ENCODE measurements at regions not wholly inside any gene's neighbourhood (a gene's known extent, or its start where the extent isn't known, plus 50 kb on each side); places are given as distances from the start of the nearest gene placed in this dataset.
"Not testable (repeated sequence)": the region's sequence is repeated elsewhere in the genome, so short reads cannot be mapped to it uniquely, and the experiment has no call there.

DNA sequence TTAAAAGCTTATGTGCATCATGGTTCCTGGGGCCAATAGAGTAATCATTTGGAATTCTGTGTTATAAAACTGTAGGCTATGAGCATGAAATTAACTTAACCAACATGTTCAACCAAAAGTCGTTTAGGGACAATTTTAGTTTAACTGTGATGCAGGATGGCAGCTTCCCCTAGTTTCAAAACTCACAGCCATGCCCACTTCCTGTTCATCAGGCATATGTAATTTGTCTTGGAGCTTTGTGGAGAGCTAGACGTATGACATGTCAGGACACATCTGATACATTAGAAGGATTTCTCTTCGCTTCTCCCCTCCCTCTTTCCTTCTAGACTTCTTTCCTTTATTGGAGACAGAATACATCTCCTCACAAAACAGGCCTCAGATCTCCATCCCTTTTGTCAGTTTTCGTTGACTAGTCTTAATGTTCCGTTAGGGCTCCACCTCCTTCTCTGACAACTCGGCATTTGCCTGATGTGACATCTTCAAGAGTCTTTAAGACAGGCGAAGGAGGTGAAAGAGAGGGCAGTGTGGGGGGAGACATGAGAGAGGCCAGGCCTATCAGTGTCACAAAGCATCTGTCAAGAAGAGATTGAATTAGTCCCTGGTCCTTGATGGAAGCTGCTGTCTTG lies 176.0 kb downstream of the MSX2 start:
- DNase-seq = no peak

- no peak for DNase-seq
Measured at GRCh38 chr5:174897281-174897950, 173.0 kb downstream of the MSX2 start.

DNA sequence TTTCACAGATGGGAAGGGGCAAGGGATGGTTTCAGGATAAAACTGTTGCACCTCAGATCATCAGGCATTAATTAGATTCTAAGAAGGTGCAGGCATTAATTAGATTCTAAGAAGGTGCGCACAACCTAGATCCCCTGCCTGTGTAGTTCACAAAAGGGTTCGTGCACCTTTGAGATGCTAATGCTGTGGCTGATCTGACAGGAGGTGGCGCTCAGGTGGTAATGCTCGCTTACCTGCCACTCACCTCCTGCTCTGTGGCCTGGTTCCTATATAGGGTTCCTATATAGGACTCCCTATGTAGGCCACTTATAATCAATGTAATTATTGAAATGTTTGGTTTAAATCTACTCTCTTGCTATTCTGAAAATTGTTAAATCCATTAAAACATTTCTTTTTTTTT lies 171.0 kb downstream of the MSX2 start:
- DNase-seq = no peak

- no peak for DNase-seq
Measured at GRCh38 chr5:174892742-174893141, 168.4 kb downstream of the MSX2 start.

DNA sequence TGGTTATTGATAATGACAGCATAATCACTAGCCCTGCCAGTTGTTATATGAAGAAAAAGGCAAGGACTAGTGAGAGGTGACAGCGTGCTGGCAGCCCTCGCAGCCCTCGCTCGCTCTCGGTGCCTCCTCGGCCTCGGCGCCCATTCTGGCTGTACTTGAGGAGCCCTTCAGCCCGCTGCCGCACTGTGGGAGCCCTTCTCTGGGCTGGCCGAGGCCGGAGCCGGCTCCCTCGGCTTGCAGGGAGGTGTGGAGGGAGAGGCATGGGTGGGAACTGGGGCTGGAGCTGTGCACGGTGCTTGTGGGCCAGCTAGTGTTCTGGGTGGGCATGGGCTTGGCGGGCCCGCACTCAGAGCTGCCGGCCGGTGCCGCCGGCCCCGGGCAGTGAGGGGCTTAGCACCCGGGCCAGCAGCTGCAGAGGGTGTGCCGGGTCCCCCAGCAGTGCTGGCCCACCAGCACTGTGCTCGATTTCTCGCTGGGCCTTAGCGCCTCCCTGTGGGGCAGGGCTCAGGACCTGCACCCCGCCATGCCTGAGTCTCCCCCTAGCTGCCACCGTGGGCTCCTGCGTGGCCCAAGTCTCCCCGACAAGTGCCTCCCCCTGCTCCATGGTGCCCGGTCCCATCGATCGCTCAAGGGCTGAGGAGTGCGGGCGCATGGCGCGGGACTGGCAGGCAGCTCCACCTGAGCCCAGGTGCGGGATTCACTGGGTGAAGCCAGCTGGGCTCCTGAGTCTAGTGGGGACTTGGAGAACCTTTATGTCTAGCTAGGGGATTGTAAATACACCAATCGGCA lies 156.2 kb downstream of the MSX2 start:
- DNase-seq = not testable (repeated sequence)

- DNase-seq = no peak
Measured at GRCh38 chr5:174877987-174878386, 153.6 kb downstream of the MSX2 start.

DNA sequence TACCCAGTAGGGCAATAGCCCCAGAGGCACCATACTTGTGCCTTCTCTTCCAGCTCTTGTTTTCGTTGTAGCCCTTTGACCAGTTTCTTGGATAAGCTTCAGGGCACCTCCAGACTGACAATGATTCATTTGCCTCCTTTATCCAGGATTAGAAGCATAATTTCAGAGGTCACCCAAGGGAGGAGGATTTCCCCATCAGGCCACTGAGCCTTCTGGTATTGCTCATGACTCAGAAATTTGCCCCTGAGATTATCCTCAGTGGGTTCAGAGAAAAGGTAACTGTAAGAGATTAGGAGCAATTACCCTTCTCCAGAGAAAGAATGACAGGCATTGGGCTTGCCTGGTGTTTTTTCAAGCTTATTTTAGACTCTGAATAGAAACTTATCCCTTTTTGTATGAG lies 147.9 kb downstream of the MSX2 start:
- DNase-seq = no peak

DNA sequence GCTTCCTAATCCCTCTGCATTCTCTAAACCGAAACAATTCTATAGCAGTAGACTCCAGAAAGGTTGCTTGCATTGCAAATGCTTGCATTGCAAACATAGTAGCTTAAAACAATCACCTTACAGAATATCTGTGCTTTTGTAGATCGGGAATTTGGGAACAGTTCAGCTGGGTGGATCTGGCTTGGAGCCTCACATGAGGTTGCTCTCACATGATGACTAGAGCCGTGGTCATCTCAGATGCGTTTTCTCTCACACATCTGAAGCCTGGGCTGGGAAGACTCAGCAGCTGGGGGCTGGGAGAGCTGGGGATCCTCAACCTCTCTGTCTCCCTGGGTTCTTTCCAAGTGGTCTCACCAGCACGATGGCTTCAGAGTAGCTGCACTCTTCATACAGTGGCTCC lies 127.8 kb downstream of the MSX2 start:
- no peak for DNase-seq

DNA sequence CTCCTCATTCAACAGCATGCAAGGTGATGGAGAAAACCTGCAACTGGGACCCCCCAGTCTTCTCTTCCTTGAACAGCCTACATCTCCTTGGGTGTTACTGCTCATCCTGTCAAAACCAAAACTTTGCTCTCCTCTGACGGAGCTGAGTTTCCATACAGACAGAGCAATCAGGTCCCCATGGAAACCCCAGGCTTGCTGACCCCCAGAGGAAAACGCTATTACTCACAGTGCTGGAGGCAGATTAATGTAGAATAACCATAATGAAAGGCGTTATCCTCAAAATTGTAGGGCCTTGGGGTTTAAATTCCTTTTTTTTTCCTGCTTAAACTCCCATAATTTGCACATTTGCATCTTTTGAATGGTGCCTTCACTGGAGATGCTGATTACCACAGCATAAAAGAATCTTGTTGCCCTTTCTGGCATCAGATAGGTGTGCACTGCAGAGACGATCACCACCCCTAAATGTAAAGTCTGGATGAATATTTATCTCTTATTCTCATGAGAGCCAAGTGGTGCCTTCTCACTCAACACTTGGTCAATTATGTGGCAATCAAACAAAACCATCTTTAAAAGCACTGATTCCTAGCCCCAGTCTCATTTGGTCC lies 126.3 kb downstream of the MSX2 start:
- no peak for DNase-seq

DNA sequence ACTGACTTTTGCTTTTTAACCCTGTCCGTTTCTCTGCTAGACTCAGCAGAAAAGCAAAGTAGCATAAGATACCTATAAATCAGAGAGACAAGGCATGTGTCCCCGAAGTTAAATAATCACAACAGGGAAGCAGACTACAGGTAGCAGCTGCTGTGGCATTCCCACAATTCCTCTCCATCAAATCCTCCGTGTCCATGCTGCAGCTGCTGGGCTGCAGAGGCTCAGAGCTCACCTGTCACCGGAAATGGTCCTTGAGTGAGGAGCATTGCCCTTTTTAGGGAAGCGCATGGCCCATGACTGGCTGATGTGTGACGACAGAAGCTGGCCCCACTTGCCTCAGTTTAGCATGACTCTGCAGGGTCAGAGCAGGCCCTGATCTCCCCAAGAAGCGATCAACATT lies 125.0 kb downstream of the MSX2 start:
- DNase-seq = no peak

DNA sequence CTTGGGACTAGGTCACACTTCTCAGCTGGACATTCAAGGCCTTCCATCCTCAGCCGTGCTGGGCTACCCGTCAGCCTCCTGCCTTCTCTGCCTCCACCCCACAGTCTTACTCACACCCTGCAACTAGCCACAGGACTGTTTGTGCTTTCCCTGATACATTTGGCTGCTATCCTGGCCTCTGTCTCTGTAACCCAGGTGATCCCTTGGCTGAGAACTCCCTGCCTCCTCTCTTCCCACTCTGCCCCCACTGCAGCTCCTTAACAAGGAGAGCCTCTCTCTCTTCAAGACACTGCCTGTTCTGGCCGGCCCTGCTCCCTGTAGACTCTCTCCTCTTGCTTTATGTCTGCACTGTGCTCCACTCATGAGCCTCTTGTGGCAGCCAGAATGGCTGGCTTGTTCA lies 120.6 kb downstream of the MSX2 start:
- no peak for DNase-seq

DNA sequence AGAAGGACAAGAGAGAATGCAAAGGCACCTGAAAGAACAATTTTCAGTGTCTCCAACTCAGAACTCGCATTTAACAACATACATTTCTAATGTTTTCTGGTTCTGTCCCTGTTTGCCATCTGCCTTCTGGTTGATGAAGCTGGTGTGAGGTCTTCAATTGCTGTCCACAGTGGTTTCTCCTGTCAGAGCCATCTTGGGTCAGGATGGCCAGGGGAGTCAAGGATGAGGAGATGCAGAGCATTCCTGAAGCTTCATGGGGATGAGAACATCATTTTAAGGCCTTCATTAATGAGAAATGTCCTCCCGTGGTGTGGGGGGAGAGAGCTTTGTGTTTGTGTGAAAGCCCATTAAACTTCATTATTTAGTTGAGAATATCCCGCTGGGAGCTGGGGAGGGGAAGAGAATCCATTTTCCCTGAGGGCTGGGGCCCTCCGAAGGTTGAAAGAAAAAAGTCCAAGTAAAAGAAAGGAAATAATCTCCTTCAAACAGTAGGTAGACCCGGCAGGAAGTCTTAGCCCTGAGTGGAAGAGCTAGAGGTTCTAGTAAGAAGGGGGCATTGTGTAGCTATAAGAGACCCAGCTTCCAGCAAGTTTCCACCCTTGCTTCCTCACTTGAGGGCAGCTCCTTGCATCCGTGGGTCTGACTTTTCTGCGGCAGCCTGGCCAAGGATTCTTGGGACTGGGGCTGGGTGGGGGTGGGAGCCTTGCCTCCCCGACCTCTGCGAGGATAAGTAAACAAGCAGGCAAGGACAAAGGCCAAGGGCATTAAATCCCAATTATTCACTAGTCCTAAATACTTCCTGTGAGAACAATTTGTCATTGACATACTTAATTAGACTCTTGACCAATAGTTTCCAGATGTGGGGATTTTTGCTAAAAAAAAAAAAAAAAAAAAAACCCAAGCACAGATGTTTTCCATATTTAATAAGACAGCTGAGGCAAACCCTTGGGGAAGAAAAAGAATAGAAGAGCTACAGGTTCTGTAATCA lies 119.2 kb downstream of the MSX2 start:
- no peak for DNase-seq

DNA sequence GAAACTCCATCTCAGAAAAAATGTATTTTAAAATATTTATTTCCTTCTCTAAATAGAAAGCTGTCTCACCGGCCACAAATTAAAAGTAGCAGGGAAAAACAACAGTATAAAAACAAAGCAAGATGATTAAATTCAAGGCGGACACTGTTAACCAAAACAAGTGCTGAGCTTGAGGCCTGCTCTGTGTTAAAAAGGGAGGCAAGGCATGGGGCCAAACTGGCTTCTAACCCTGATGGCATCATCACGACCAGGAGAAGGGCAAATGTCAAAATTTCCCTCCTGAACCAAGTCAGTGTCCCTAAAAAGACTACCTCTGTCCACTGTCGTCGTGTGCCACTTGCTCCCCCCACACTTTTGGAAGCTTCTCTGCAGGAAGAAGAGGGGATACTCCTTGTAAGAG lies 116.1 kb downstream of the MSX2 start:
- no peak for DNase-seq

DNA sequence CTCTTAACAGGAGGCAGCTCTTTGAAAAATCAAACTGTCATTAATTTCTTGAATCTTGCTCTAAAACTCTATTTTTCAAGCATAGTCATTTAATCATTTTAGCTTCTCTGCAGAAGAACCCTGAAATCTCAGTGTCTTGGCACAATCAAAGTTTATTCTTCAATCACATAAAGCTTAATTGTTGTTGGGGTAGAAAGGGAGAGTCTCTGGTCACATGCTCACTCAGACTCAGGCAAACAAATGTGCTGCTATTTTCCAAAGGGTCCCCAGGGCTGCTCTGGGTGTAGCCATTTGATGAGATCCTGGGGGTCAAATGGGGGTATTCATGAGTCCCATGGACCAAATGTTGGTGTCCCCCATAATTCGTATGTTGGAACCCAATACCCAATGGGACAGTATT lies 114.8 kb downstream of the MSX2 start:
- no peak for DNase-seq

GRCh38 chr5:174837919-174838902 lies 113.8 kb downstream of the MSX2 start:
- no peak for DNase-seq

DNA sequence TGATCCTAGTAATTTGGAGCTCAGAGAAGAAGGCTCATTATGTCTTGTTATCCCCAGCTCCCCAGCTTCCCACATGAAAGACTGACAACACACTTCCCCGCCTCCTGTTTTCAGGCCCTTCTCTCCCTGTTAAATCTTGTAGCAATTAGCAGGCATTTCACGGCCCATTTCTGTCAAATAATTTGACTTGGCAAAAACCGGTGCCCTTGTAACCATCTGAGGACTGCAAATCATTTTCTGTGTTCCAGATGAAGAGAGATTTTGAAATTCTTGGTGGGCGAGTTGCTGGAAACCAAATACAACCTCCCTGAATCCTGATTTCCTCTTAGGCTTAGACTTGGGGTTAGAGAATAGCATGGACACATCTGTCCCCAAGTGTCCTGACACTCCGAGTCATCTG lies 109.7 kb downstream of the MSX2 start:
- DNase-seq = no peak

- DNase-seq = no peak
Measured at GRCh38 chr5:174832811-174833210, 108.4 kb downstream of the MSX2 start.

DNA sequence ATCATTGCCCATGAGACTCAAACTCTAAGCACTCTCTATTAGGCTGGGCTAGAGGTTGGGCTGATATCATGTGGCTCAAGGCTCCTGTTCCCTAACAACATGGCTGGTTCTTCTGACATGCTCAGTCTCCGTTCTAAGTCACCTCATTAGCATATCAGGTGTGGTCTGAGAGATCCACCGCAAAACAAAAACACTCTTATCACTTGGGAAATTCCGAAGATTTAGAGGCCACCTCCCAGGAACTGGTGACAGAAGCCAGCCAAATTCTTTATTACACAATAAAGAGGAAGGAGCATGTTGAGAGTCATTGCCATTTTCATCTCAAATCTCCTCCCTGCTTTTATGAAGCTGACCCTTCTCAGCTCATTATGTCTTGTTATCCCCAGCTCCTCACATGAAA lies 107.6 kb downstream of the MSX2 start:
- DNase-seq = no peak

DNA sequence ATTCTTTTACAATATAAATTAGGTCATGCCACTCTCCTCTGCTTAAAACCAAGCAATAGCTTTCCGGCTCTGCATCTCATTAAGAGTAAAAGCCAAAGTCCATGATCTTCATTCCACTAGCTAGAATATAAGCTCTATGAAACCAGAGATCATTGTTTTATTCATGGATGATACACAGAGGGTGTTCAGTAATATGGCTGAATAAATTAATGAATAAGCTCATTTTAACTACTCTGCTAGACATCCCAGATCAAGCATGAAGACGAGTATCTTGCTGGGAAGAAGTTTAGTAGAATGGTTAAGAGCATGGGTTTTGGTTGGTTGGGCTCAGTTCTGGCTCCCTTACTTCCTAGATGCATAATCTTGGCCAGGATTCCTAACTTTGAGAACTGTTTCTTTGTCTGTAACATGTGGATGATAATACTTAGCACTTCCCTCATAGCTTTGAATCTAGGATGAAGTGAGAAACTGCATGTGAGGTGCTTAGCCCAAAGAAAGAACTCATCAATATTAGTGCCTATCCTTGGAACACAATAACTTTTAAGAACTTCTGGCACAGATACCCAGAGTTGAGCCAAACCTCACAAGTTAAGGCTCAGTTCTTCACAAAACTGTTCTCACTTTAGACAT lies 106.8 kb downstream of the MSX2 start:
- no peak for DNase-seq

GRCh38 chr5:174829511-174829864 lies 105.1 kb downstream of the MSX2 start:
- no peak for DNase-seq

All from NCI-H1105 treated with DMSO at 0.1 percent for 48 hours (cell line).